Cardiac fibroblast (primary cell): ENCODE measurements at regions not wholly inside any gene's neighbourhood (a gene's known extent, or its start where the extent isn't known, plus 50 kb on each side); places are given as distances from the start of the nearest gene placed in this dataset.

Experiments
- DNase-seq, 2 donors: peaks; one replicate each; pipeline versions ENCODE4 v3.0.0 to v3.0.0-alpha.2; 2010; ENCODE audit warnings: low read depth in 2 of 2
- H3K4me3 ChIP-seq, 2 donors: replicated peaks in 1 of 2; 1 replicate in 1 of 2; 2 replicates in 1 of 2; pipeline ENCODE4 v1.5.1; 2011; ENCODE audit warnings: low read depth in 2 of 2, low read length in 2 of 2, mild to moderate bottlenecking in 2 of 2, moderate library complexity in 1 of 2
- TF ChIP-seq, protein P1 (sequence below): IDR thresholded peaks from one replicate; pipeline ENCODE4 v1.5.1; 2011; ENCODE audit warnings: low read depth, mild to moderate bottlenecking, low read length, inconsistent platforms

DNA sequence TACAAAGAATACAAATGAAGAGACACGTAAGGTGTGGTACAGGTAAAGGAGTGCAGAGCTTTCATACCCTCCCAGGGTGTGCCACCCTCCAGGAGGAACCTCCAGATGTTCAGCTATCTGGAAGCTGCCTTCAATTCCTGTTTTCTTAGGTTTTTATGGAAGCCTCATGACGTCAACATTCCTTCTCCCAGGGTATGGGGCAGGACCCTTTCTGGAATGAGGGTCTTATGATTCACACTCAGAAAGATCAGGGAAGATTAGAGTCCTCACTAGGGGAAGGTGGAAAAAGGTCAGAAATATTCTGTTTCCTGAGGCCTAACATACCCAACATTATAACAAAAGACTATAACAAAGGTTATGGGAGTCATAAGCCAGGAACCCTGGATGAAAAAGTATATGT is 99.8 kb upstream of the PLCL2 start:
- no peak for DNase-seq
- TF ChIP-seq, protein P1, sequence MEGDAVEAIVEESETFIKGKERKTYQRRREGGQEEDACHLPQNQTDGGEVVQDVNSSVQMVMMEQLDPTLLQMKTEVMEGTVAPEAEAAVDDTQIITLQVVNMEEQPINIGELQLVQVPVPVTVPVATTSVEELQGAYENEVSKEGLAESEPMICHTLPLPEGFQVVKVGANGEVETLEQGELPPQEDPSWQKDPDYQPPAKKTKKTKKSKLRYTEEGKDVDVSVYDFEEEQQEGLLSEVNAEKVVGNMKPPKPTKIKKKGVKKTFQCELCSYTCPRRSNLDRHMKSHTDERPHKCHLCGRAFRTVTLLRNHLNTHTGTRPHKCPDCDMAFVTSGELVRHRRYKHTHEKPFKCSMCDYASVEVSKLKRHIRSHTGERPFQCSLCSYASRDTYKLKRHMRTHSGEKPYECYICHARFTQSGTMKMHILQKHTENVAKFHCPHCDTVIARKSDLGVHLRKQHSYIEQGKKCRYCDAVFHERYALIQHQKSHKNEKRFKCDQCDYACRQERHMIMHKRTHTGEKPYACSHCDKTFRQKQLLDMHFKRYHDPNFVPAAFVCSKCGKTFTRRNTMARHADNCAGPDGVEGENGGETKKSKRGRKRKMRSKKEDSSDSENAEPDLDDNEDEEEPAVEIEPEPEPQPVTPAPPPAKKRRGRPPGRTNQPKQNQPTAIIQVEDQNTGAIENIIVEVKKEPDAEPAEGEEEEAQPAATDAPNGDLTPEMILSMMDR, result no peak
- no peak overlapping the region for H3K4me3 ChIP-seq

DNA sequence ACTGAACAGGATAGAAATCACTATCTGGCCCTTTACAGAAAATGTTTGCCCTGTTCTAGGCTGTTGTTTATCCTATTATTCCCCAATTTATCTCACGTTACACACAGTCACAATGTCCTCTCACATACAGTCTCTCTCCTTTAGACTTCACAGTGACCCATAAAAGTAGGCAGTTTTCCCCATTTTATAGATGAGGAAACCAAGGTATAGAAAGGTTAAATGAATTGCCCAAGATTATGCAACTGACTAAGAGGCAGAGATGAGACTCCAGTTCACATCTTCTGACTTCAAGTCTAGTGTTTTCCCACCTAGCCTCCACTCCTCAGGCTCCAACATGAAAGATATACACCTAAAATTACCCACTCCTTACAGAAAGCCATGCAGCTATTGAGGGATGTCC is 99.3 kb upstream of the PLCL2 start:
- TF ChIP-seq, protein P1, result no peak
- DNase-seq, result no peak
- H3K4me3 ChIP-seq, result no peak overlapping the region

DNA sequence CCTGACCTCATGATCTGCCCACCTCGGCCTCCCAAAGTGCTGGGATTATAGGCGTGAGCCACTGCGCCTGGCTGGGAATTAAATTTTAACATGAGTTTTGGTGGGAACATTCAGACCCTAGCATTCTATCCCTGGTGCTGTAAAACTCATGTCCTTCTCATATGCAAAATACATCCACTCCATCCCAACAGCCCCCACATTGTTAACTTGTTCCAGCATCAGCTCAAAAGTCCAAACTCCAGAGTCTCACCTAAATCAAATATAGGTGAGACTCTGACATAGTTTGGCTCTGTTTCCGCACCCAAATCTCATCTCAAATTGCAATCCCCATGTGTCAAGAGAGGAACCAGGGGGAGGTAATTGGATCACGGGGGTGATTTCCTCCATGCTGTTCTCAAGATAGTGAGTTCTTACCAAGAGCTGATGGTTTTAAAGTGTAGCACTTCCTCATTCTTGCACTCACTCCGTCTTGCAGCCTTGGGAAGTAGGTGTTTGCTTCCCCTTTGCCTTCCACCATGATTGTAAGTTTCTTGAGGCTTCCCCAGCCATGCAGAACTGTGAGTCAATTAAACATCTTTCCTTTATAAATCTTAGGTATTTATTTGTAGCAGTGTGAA is 96.2 kb upstream of the PLCL2 start:
- TF ChIP-seq, protein P1, result no peak
- no peak overlapping the region for H3K4me3 ChIP-seq
- no peak for DNase-seq

DNA sequence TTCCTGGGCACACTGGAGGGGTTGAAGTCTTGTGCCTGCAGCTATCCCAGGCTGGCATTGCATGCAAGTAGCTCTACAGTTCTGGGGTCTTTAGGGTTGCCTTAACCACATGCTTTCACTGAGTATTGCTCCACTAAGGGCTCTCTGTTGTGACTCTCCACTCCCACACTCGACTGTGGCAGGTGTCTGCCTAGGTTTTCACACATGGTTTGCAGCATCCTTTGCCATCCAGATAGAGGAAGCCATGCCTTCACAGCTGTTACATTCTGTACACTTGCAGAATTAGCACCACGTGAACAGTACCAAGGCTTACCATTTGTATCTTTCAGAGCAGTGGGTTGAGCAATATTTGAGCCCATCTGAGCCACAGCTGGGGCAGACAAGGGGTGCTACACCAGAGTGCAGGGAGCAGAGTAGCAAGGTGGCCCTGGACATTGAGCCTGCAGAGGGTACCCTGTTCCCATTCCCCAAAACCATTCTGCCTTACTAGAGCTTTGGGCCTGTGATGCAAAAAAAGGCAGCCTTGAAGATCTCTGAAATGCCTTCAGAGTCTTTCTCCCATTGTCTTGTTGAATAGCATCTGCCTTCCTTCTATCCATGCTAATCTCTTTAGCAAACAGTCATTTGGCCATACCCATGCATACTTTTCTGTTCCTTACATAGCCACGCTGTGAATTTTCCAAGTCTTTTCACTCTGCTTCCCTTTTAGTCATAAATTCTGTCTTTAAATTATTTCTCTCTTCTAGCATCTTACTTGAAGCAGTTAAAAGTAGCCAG is 95.2 kb upstream of the PLCL2 start:
- TF ChIP-seq, protein P1, result no peak
- no peak overlapping the region for H3K4me3 ChIP-seq
- no peak for DNase-seq

DNA sequence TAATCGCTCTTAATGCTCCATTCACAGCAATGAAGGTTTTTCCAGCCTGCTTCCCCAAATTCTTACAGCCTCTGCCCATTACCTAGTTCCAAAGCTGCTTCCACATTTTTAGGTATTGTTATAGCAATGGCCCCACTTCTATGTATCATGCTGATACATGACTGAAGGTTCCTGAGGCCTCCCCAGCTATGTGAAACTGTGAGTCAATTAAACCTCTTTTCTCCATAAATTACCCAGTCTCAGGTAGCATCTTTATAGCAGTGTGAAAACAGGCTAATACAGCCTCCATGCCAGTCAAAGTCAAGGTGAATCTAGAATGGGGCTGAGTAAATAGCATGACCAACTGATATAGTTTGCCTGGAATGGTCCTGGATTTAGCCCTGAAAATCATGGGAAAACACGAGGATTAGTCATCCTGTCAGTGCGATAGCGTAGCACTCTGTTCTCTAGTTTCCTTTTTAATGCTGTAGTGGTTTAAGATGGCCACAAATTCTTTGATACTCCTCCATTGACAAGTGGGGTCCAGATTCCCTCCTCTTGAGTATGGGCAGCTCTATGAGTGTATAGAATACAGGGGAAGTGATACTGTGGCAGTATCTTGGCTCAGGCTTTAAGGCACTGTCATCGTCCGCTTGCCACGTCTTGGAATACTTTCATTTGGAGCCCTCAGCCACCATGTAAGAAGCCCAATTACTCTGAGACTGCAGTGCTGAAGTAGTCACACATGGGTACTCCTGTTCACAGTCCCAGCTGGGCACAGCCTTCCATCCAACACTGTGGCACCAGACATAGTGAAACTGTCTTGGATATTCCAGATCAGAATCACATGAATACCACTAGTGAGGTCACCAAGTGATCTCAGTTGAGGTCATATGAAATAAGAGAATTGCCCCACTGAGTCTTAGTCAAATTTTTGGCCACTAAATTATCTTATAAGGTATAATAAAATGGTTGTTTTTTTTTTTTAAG is 94.0 kb upstream of the PLCL2 start:
- H3K4me3 ChIP-seq, result no peak overlapping the region
- TF ChIP-seq, protein P1, result no peak
- DNase-seq, result no peak

DNA sequence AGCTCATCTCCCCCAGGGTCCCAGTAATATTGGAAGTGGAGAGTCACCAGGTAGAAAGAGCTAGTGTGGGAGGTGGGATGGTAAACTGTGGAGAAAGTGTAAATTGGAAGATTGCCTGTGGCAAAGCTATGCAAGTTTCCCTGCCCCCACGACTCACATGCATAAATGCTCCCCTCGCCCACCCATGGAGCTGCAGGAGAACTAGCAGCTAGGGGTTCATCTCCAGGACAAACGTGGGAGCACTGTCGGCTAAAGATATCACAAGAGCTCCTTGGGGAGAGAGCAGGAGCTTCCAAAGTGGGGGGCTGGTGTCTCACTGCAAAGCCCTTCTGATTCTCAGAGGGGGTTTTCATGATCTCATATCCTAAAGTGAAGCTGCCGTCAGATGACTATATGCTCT is 91.4 kb upstream of the PLCL2 start:
- TF ChIP-seq, protein P1, result no peak
- H3K4me3 ChIP-seq, result no peak overlapping the region
- no peak for DNase-seq
